Panc1 (cell line): ENCODE measurements at regions not wholly inside any gene's neighbourhood (a gene's known extent, or its start where the extent isn't known, plus 50 kb on each side); places are given as distances from the start of the nearest gene placed in this dataset.

Source experiments
- SIN3A ChIP-seq: IDR thresholded peaks from 2 replicates; pipeline ENCODE4 v1.6.1; 2012; ENCODE audit warnings: low read depth, mild to moderate bottlenecking, low read length, moderate library complexity, borderline replicate concordance; ENCODE audit not compliant: insufficient read depth
- TF ChIP-seq, protein P1 (sequence below): fragments of 450-650 bp; IDR thresholded peaks from 2 replicates; pipeline ENCODE4 v1.5.1; 2017; ENCODE audit warnings: mild to moderate bottlenecking

DNA sequence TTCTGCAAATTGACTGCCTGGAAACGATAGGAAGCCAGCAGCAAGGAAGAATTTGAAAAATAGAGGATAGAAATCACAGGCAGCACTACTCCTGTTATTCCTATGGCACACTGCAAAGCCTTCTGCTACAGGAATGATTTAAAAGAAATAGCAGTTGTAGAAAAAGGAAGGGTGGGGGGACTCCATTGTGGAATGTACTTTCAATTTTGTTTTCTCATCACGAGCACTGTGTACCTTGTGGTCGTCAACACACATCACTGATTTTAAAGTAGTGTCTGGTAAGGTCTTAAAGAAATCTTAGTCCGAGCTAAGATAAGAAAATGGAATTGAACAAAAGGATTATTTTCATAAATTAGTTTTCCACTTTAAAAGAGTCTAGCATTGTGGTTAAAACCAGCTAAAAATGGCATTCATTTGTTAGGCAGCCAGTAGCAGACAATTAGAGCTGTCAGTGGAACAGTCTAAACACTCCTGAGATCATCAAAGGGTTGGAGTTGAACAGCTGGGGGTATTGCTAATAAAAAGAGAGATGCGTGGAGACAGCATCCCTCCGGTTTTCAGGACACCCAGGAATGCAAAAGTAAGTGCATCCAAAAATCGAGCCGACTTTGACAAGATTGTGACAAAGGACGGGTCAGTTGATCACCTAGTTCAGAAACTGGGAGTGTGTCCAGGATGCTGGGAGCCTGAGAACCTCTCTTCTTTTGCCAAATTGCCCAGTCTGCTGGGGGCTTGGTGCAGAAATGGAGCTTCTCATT, 97.8 kb upstream of the WWC1 start:
- TF ChIP-seq SIN3A, result no peak
- TF ChIP-seq, protein P1, sequence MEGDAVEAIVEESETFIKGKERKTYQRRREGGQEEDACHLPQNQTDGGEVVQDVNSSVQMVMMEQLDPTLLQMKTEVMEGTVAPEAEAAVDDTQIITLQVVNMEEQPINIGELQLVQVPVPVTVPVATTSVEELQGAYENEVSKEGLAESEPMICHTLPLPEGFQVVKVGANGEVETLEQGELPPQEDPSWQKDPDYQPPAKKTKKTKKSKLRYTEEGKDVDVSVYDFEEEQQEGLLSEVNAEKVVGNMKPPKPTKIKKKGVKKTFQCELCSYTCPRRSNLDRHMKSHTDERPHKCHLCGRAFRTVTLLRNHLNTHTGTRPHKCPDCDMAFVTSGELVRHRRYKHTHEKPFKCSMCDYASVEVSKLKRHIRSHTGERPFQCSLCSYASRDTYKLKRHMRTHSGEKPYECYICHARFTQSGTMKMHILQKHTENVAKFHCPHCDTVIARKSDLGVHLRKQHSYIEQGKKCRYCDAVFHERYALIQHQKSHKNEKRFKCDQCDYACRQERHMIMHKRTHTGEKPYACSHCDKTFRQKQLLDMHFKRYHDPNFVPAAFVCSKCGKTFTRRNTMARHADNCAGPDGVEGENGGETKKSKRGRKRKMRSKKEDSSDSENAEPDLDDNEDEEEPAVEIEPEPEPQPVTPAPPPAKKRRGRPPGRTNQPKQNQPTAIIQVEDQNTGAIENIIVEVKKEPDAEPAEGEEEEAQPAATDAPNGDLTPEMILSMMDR, result no peak
